Activated CD8-positive, alpha-beta memory T cell treated with anti-CD3 and anti-CD28 coated beads for 24 hours (primary cell): ENCODE measurements at regions not wholly inside any gene's neighbourhood (a gene's known extent, or its start where the extent isn't known, plus 50 kb on each side); places are given as distances from the start of the nearest gene placed in this dataset.

Experiments used
- DNase-seq: peaks from one replicate; pipeline ENCODE4 v3.0.0-alpha.2; 2020

- no peak for DNase-seq
Measured at GRCh38 chr20:52921340-52921739, 50.8 kb upstream of the TSHZ2 start.

- DNase-seq, result no peak
Measured at GRCh38 chr20:52918311-52918710, 53.8 kb upstream of the TSHZ2 start.

- no peak for DNase-seq
Measured at GRCh38 chr20:52915564-52915963, 56.6 kb upstream of the TSHZ2 start.

GRCh38 chr20:52914870-52915269, 57.3 kb upstream of the TSHZ2 start:
- DNase-seq, result no peak

- DNase-seq, result no peak
Measured at GRCh38 chr20:52913650-52914387, 58.3 kb upstream of the TSHZ2 start.

GRCh38 chr20:52905241-52905994, 66.7 kb upstream of the TSHZ2 start:
- no peak for DNase-seq

GRCh38 chr20:52904837-52905236, 67.3 kb upstream of the TSHZ2 start:
- DNase-seq, result no peak

GRCh38 chr20:52899041-52899608, 73.0 kb upstream of the TSHZ2 start:
- DNase-seq, result no peak

GRCh38 chr20:52896348-52896747, 75.8 kb upstream of the TSHZ2 start:
- no peak for DNase-seq

- DNase-seq, result no peak
Measured at GRCh38 chr20:52895701-52896100, 76.5 kb upstream of the TSHZ2 start.

GRCh38 chr20:52895235-52895634, 76.9 kb upstream of the TSHZ2 start:
- DNase-seq, result no peak

- DNase-seq, result no peak
Measured at GRCh38 chr20:52893498-52893897, 78.7 kb upstream of the TSHZ2 start.

GRCh38 chr20:52892023-52892422, 80.1 kb upstream of the TSHZ2 start:
- DNase-seq, result no peak

GRCh38 chr20:52890130-52890529, 82.0 kb upstream of the TSHZ2 start:
- DNase-seq, result no peak

- DNase-seq, result no peak
Measured at GRCh38 chr20:52889225-52889624, 82.9 kb upstream of the TSHZ2 start.

GRCh38 chr20:52888096-52888495, 84.1 kb upstream of the TSHZ2 start:
- no peak for DNase-seq

GRCh38 chr20:52880997-52881396, 91.2 kb upstream of the TSHZ2 start:
- DNase-seq, result no peak

GRCh38 chr20:52880259-52880658, 91.9 kb upstream of the TSHZ2 start:
- no peak for DNase-seq

GRCh38 chr20:52874241-52874640, 97.9 kb upstream of the TSHZ2 start:
- DNase-seq, result no peak

- DNase-seq, result no peak
Measured at GRCh38 chr20:52869698-52870501, 102.3 kb upstream of the TSHZ2 start.

GRCh38 chr20:52869276-52869675, 102.9 kb upstream of the TSHZ2 start:
- DNase-seq, result no peak

GRCh38 chr20:52867305-52867704, 104.9 kb upstream of the TSHZ2 start:
- no peak for DNase-seq

GRCh38 chr20:52864916-52865605, 107.1 kb upstream of the TSHZ2 start:
- no peak for DNase-seq
